B cell (primary cell): ENCODE measurements at regions not wholly inside any gene's neighbourhood (a gene's known extent, or its start where the extent isn't known, plus 50 kb on each side); places are given as distances from the start of the nearest gene placed in this dataset.

Experiments used
- ATAC-seq: fragments of 200-7000 bp; cut with Tn5 transposase; one replicate; pipeline ENCODE4 v1.10.0; 2021; ENCODE audit warnings: low read depth, mild to moderate bottlenecking, moderate number of reproducible peaks, moderate library complexity
- CTCF ChIA-PET: fragments of 350-600 bp; sonication (Branson Sonifier 250); formaldehyde crosslinking; loops from one replicate; lab custom pipeline; 2021; ENCODE audit warnings: antibody characterized with exemption, inconsistent platforms; lab: Charles Lee
- POLR2A ChIA-PET: fragments of 350-600 bp; sonication (Branson Sonifier 250); formaldehyde crosslinking; loops from one replicate; lab custom pipeline; 2021; ENCODE audit warnings: antibody characterized with exemption; lab: Charles Lee
- DNase-seq: peaks from one replicate; pipeline ENCODE4 v3.0.0; 2013
- H2AFZ ChIP-seq: 2 replicates; pipeline ENCODE4 v1.6.1; 2012; ENCODE audit warnings: mild to moderate bottlenecking, low read depth, low read length; ENCODE audit not compliant: insufficient read depth, poor library complexity, severe bottlenecking
- H3K27ac ChIP-seq, 2 donors: 1 replicate in 1 of 2; 2 replicates in 1 of 2; pipeline ENCODE4 v1.5.1; 2012 to 2013; ENCODE audit warnings: low read length in 2 of 2, mild to moderate bottlenecking in 2 of 2, moderate library complexity in 1 of 2
- H3K27me3 ChIP-seq, 4 experiments: fragments of 200-600 bp in 1 of 4; sonication (generic) in 1 of 4; replicated peaks in 1 of 4; 1 replicate in 2 of 4; 2 replicates in 2 of 4; pipeline versions ENCODE4 v1.6.1 to v1.7.0; 2013 to 2016; ENCODE audit warnings: low read length in 3 of 4, mild to moderate bottlenecking in 2 of 4, mixed read lengths in 1 of 4, moderate library complexity in 1 of 4; ENCODE audit not compliant: insufficient read depth in 4 of 4, control insufficient read depth in 3 of 4; ENCODE audit errors: control extremely low read depth in 1 of 4
- H3K36me3 ChIP-seq, 2 experiments: replicated peaks in 1 of 2; 1 replicate in 1 of 2; 2 replicates in 1 of 2; pipeline versions ENCODE4 v1.6.1 to v1.7.1; 2013; ENCODE audit warnings: low read length in 1 of 2; ENCODE audit not compliant: insufficient read depth in 2 of 2, control insufficient read depth in 1 of 2; ENCODE audit errors: control extremely low read depth in 1 of 2, extremely low read depth in 1 of 2
- H3K4me1 ChIP-seq, 2 donors: fragments of 200-600 bp in 1 of 2; sonication (generic) in 1 of 2; 1 replicate in 1 of 2; 2 replicates in 1 of 2; pipeline versions ENCODE4 v1.5.1 to v1.6.1; 2013 to 2017; ENCODE audit warnings: low read length in 2 of 2; ENCODE audit not compliant: control insufficient read depth in 2 of 2, insufficient read depth in 2 of 2
- H3K4me2 ChIP-seq: replicated peaks from 2 replicates; pipeline ENCODE3; 2012; ENCODE audit warnings: mild to moderate bottlenecking, low read depth, low read length; ENCODE audit not compliant: poor library complexity, severe bottlenecking
- H3K4me3 ChIP-seq, 5 experiments: fragments of 200-600 bp in 1 of 5; sonication (generic) in 1 of 5; 1 replicate in 3 of 5; 2 replicates in 2 of 5; pipeline versions ENCODE4 v1.5.1 to v1.7.0; 2011 to 2016; ENCODE audit warnings: low read length in 4 of 5, mild to moderate bottlenecking in 4 of 5, low read depth in 2 of 5, control low read depth in 1 of 5, moderate library complexity in 1 of 5; ENCODE audit not compliant: insufficient read depth in 1 of 5; ENCODE audit errors: control extremely low read depth in 1 of 5, extremely low read depth in 1 of 5
- H3K79me2 ChIP-seq: fragments of 200-600 bp; sonication (generic); one replicate; pipeline ENCODE4 v1.6.0; 2016; ENCODE audit warnings: low read length; ENCODE audit not compliant: control insufficient read depth, insufficient read depth
- H3K9ac ChIP-seq: fragments of 200-600 bp; sonication (generic); 2 replicates; pipeline ENCODE4 v1.6.1; 2017; ENCODE audit warnings: mild to moderate bottlenecking, low read length, moderate library complexity
- H3K9me3 ChIP-seq, 3 donors: one replicate each; pipeline versions ENCODE4 v1.6.1 to v1.7.1; 2013; ENCODE audit warnings: low read length in 2 of 3; ENCODE audit not compliant: control insufficient read depth in 2 of 3, insufficient read depth in 1 of 3; ENCODE audit errors: control extremely low read depth in 1 of 3
- H4K20me1 ChIP-seq: 2 replicates; pipeline ENCODE4 v1.6.0; 2012; ENCODE audit warnings: mild to moderate bottlenecking, low read length; ENCODE audit not compliant: insufficient read depth, control insufficient read depth, poor library complexity, severe bottlenecking
- H3K27ac Mint-ChIP-seq: one replicate; pipeline ENCODE4 v1.8.0; 2021; ENCODE audit warnings: mixed read lengths
- H3K27me3 Mint-ChIP-seq: one replicate; pipeline ENCODE4 v1.8.0; 2021; ENCODE audit warnings: mixed read lengths
- H3K4me1 Mint-ChIP-seq: one replicate; pipeline ENCODE4 v1.8.0; 2021; ENCODE audit warnings: mixed read lengths
- H3K4me3 Mint-ChIP-seq: one replicate; pipeline ENCODE4 v1.8.0; 2021; ENCODE audit warnings: mixed read lengths
- H3K9me3 Mint-ChIP-seq: one replicate; pipeline ENCODE4 v1.8.0; 2022; ENCODE audit warnings: mixed read lengths; ENCODE audit not compliant: insufficient read depth
- EZH2 ChIP-seq: IDR thresholded peaks from 2 replicates; pipeline ENCODE4 v1.6.1; 2012; ENCODE audit warnings: borderline replicate concordance, low read depth, mild to moderate bottlenecking, moderate library complexity, low read length; ENCODE audit not compliant: insufficient read depth, poor library complexity, severe bottlenecking
- WGBS: methylation state at CpG from one replicate; pipeline ENCODE4 v1.1.5; 2013; ENCODE audit warnings: missing lambda C conversion rate; ENCODE audit not compliant: insufficient coverage; 5-methylcytosine and 5-hydroxymethylcytosine counted together
- intact Hi-C: fragments of 100-400 bp; cut with micrococcal nuclease; formaldehyde crosslinking; loops from one replicate; pipeline ENCODE4 v1.10.0; 2022
- TF ChIP-seq, protein P1 (sequence below): fragments of 200-600 bp; IDR thresholded peaks from one replicate; pipeline ENCODE4 v1.8.0; 2022; ENCODE audit warnings: antibody characterized with exemption, mild to moderate bottlenecking

DNA sequence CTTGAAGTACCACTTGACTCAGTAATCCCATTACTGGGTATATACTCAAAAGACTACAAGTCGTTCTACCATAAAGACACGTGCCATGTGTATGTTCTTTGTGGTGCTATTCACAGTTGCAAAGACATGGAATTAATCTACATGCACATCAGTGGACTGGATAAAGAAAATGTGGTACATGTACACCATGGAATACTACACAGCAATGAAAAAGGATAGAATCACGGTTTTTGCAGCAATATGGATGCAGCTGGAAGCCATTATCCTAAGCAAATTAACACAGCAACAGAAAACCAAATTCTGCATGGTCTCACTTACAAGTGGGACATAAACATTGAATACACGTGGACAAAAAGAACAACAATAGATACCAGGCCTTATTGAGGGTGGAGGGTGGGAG, 583.4 kb upstream of the CELF2 start:
- H3K27me3 Mint-ChIP-seq, result no peaks in the 10 kb centered on the region
- ATAC-seq (no peak), DNase-seq (no peak)
- H3K4me3 ChIP-seq, result no peak overlapping the region
- intact Hi-C loops, result no loop called here
- no peak for TF ChIP-seq EZH2
- TF ChIP-seq, protein P1, sequence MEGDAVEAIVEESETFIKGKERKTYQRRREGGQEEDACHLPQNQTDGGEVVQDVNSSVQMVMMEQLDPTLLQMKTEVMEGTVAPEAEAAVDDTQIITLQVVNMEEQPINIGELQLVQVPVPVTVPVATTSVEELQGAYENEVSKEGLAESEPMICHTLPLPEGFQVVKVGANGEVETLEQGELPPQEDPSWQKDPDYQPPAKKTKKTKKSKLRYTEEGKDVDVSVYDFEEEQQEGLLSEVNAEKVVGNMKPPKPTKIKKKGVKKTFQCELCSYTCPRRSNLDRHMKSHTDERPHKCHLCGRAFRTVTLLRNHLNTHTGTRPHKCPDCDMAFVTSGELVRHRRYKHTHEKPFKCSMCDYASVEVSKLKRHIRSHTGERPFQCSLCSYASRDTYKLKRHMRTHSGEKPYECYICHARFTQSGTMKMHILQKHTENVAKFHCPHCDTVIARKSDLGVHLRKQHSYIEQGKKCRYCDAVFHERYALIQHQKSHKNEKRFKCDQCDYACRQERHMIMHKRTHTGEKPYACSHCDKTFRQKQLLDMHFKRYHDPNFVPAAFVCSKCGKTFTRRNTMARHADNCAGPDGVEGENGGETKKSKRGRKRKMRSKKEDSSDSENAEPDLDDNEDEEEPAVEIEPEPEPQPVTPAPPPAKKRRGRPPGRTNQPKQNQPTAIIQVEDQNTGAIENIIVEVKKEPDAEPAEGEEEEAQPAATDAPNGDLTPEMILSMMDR, result no peak
- ChIA-PET POLR2A (no interaction called here), CTCF (no interaction called here)
- H3K79me2 ChIP-seq, result no peaks in the 10 kb centered on the region
- H3K4me3 Mint-ChIP-seq, result no peak overlapping the region
- peaks cover 3% of the 10 kb centered on the region for H3K9me3 Mint-ChIP-seq
- no peaks in the 10 kb centered on the region for H4K20me1 ChIP-seq
- no peaks in the 10 kb centered on the region for H3K4me1 Mint-ChIP-seq
- WGBS, result no CpG with 5 or more reads among the region's 4 CpGs
- no peak overlapping the region for H3K27ac ChIP-seq
- H3K27me3 ChIP-seq, result no peaks in the 10 kb centered on the region
- H3K9ac ChIP-seq, result no peak overlapping the region
- no peak overlapping the region for H2AFZ ChIP-seq
- H3K27ac Mint-ChIP-seq, result no peak overlapping the region
- peaks cover 0 to 4% (median 0%) of the 10 kb centered on the region in 3 donors for H3K9me3 ChIP-seq
- H3K4me2 ChIP-seq, result no peak overlapping the region
- H3K36me3 ChIP-seq, result no peaks in the 10 kb centered on the region
- no peaks in the 10 kb centered on the region for H3K4me1 ChIP-seq

DNA sequence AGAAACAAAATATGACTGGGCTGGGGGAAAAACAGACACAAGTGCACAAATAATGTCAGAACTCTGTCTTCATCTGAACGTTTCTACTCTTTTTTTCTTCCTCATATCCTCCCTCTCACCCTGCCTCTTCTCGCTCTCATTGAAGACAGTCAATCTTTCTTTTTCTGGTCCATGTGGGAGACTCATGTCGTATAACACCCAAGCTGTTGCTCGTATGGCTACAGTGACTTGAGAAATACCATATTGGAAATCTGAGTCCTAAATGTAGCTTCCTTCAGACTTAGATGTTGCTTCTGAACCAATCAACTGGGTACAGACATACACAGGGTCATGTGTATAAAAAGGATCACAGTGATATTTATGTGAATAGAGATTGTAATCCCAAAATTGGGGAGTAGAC, 579.8 kb upstream of the CELF2 start:
- no peak overlapping the region for H2AFZ ChIP-seq
- no peaks in the 10 kb centered on the region for H4K20me1 ChIP-seq
- Mint-ChIP-seq H3K27me3 (no peaks in the 10 kb centered on the region), H3K4me1 (no peaks in the 10 kb centered on the region), H3K27ac (no peak overlapping the region), H3K9me3 (peaks cover 3% of the 10 kb centered on the region), H3K4me3 (no peak overlapping the region)
- ChIA-PET POLR2A (no interaction called here), CTCF (no interaction called here)
- TF ChIP-seq EZH2, result no peak
- TF ChIP-seq, protein P1, result no peak
- intact Hi-C loops, result no loop called here
- no peak overlapping the region for H3K4me2 ChIP-seq
- no CpG with 5 or more reads among the region's 4 CpGs for WGBS
- no peak overlapping the region for H3K4me3 ChIP-seq
- H3K9me3 ChIP-seq, result peaks cover 0 to 4% (median 0%) of the 10 kb centered on the region in 3 donors
- no peaks in the 10 kb centered on the region for H3K4me1 ChIP-seq
- H3K79me2 ChIP-seq, result no peaks in the 10 kb centered on the region
- no peaks in the 10 kb centered on the region for H3K27me3 ChIP-seq
- no peak for DNase-seq
- ATAC-seq, result no peak
- H3K36me3 ChIP-seq, result no peaks in the 10 kb centered on the region
- no peak overlapping the region for H3K27ac ChIP-seq
- no peak overlapping the region for H3K9ac ChIP-seq
